SK-N-SH (cell line): ENCODE measurements at regions not wholly inside any gene's neighbourhood (a gene's known extent, or its start where the extent isn't known, plus 50 kb on each side); places are given as distances from the start of the nearest gene placed in this dataset.

Experiments used
- ELF1 ChIP-seq: IDR thresholded peaks from 2 replicates; pipeline ENCODE4 v1.4.0; 2012
- POLR2AphosphoS5 ChIP-seq: IDR thresholded peaks from 2 replicates; pipeline ENCODE4 v1.6.1; 2012; ENCODE audit warnings: low read depth, low read length
- TF ChIP-seq, protein P1 (sequence below): fragments of 200-600 bp; sonication (generic); IDR thresholded peaks from 2 replicates; pipeline ENCODE4 v1.6.1; 2017; ENCODE audit warnings: antibody characterized with exemption, mild to moderate bottlenecking, moderate library complexity

DNA sequence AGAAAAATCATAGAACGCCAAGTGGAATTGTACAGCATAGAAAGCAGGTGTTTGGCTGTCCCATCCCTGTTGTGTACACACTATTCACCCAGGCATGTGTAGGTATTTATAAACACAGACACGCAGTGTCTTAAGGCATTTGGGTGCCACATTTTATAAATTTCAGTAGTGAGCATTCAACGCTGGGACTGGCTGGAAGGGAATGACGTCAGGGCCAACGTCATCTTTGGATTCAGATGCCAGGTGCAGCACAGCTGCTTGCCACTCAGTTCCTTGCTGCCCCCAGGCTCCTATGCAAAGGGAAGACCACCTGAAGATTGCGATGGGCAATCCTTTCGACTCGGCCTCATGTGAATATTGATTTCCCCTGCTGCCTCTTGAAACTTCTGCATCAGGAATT is 461.7 kb upstream of the SOX11 start:
- TF ChIP-seq ELF1 = no peak
- TF ChIP-seq, protein P1, sequence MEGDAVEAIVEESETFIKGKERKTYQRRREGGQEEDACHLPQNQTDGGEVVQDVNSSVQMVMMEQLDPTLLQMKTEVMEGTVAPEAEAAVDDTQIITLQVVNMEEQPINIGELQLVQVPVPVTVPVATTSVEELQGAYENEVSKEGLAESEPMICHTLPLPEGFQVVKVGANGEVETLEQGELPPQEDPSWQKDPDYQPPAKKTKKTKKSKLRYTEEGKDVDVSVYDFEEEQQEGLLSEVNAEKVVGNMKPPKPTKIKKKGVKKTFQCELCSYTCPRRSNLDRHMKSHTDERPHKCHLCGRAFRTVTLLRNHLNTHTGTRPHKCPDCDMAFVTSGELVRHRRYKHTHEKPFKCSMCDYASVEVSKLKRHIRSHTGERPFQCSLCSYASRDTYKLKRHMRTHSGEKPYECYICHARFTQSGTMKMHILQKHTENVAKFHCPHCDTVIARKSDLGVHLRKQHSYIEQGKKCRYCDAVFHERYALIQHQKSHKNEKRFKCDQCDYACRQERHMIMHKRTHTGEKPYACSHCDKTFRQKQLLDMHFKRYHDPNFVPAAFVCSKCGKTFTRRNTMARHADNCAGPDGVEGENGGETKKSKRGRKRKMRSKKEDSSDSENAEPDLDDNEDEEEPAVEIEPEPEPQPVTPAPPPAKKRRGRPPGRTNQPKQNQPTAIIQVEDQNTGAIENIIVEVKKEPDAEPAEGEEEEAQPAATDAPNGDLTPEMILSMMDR = no peak
- no peak for TF ChIP-seq POLR2AphosphoS5
